LoVo (cell line): ENCODE measurements at regions not wholly inside any gene's neighbourhood (a gene's known extent, or its start where the extent isn't known, plus 50 kb on each side); places are given as distances from the start of the nearest gene placed in this dataset.

ENCODE experiments used
- DNase-seq: peaks from one replicate; pipeline ENCODE4 v3.0.0-alpha.2; 2016; ENCODE audit warnings: low spot score

- no peak for DNase-seq
These were observed 57.4 kb downstream of the IGLL1 start for GRCh38 chr22:23522623-23523251.

- DNase-seq, result peak; percentile 92
These were observed 58.5 kb downstream of the IGLL1 start for GRCh38 chr22:23521441-23522113.

GRCh38 chr22:23520863-23521440 lies 59.1 kb downstream of the IGLL1 start:
- no peak for DNase-seq

- no peak for DNase-seq
These were observed 60.5 kb downstream of the IGLL1 start for GRCh38 chr22:23519442-23520157.

GRCh38 chr22:23518376-23519187 lies 61.5 kb downstream of the IGLL1 start:
- no peak for DNase-seq

GRCh38 chr22:23517804-23518375 lies 62.2 kb downstream of the IGLL1 start:
- no peak for DNase-seq

GRCh38 chr22:23516304-23516703 lies 63.8 kb downstream of the IGLL1 start:
- DNase-seq, result no peak

- no peak for DNase-seq
These were observed 65.6 kb downstream of the IGLL1 start for GRCh38 chr22:23514322-23515038.

GRCh38 chr22:23513705-23514104 lies 66.4 kb downstream of the IGLL1 start:
- no peak for DNase-seq

GRCh38 chr22:23513133-23513532 lies 67.0 kb downstream of the IGLL1 start:
- DNase-seq, result no peak

- no peak for DNase-seq
These were observed 67.4 kb downstream of the IGLL1 start for GRCh38 chr22:23512721-23513120.

GRCh38 chr22:23512348-23512705 lies 67.8 kb downstream of the IGLL1 start:
- DNase-seq, result no peak

GRCh38 chr22:23511627-23512347 lies 68.3 kb downstream of the IGLL1 start:
- DNase-seq, result no peak

GRCh38 chr22:23509571-23510302 lies 70.4 kb downstream of the IGLL1 start:
- no peak for DNase-seq

- DNase-seq, result no peak
These were observed 75.6 kb downstream of the IGLL1 start for GRCh38 chr22:23504516-23504915.

GRCh38 chr22:23503736-23504440 lies 76.2 kb downstream of the IGLL1 start:
- no peak for DNase-seq

GRCh38 chr22:23503142-23503541 lies 76.9 kb downstream of the IGLL1 start:
- no peak for DNase-seq

- DNase-seq, result no peak
These were observed 78.4 kb downstream of the IGLL1 start for GRCh38 chr22:23501708-23502107.

GRCh38 chr22:23501261-23501619 lies 78.8 kb downstream of the IGLL1 start:
- DNase-seq, result no peak
